Renal pelvis (tissue), 1 donor: ENCODE measurements at regions not wholly inside any gene's neighbourhood (a gene's known extent, or its start where the extent isn't known, plus 50 kb on each side); places are given as distances from the start of the nearest gene placed in this dataset.
"Not testable (repeated sequence)": the region's sequence is repeated elsewhere in the genome, so short reads cannot be mapped to it uniquely, and the experiment has no call there.

Experiments used
- DNase-seq: peaks from one replicate; pipeline ENCODE4 v3.0.0-alpha.2; 2013

DNA sequence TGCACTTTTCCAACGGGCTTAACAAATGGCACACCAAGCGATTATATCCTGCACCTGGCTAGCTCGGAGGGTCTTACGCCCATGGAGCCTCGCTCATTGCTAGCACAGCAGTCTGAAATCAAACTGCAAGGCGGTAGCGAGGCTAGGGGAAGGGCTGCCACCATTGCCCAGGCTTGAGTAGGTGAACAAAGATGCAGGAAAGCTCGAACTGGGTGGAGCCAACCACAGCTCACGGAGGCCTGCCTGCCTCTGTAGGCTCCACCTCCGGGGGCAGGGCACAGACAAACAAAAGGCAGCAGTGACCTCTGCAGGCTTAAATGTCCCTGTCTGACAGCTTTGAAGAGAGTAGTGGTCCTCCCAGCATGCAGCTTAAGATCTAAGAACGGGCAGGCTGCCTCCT, 365.4 kb downstream of the MMUT start:
- DNase-seq, result not testable (repeated sequence)

DNA sequence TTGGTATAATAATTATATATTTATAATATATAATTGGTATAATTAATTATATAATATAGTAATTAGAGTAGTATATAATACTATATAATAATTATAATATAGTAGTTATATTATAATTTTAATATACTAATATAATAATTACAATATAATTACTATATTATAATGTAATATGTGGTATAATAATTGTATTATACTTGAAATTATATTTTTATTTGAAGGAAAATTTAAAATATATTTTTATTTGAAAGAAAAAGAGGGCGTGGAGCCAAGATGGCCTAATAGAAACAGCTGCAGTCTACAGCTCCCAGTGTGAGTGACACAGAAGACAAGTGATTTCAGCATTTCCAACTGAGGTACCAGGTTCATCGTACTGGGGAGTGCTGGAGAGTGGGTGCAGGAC, 365.9 kb downstream of the MMUT start:
- DNase-seq, result no peak

DNA sequence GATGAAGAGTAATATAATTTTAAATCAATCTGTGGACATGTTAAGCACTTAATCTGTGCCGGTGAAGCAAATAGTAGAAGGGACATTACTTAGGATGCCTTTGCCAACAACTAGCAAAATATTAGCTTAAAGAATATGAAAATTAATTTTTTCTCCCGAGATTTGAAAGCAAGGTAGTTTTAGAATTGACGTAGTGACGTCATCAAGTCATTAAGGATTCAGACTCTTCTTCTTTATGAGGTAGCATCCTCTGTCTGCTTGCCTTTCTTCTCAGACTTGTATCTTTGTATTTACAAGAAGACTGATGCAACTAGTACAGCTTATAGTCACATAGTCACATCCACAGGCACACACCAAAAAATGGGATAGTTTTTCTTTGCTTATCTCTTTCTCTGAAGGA, 374.4 kb downstream of the MMUT start:
- no peak for DNase-seq

DNA sequence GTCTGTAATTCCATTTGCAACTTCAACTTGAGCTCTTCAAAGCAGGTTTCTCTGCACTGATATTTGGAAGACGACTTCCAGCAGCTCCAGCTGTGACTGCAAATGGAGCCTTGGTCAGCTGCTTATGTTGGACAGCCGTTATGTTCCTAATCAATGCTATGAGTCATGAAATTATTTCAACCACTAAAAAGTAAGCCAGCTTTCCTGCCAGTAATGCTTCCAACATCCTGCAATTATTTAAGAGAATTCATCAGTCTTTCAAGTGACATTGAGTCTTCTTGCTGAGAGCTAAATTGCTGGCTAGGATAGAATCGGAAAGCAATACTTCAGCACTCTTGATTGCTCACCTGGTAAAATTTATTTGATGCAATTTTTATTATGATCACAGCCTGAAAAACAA, 375.7 kb downstream of the MMUT start:
- DNase-seq, result no peak

DNA sequence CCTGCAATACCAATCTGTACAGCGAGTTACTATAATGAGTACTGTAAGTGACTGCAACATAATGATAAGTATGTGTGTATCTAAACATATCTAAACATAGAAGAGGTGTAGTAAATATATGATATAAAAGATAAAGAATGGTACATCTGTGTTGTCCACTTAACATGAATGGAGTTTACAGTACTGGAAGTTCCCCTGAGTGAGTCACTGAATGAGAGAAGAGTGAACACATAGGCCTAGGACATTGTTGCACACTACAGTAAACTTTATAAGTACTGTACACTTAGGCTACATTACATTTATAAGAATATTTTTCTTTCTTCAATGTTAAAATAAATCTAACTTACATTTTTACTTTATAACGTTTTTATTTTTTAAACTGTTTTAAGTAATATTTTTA, 380.4 kb downstream of the MMUT start:
- no peak for DNase-seq

DNA sequence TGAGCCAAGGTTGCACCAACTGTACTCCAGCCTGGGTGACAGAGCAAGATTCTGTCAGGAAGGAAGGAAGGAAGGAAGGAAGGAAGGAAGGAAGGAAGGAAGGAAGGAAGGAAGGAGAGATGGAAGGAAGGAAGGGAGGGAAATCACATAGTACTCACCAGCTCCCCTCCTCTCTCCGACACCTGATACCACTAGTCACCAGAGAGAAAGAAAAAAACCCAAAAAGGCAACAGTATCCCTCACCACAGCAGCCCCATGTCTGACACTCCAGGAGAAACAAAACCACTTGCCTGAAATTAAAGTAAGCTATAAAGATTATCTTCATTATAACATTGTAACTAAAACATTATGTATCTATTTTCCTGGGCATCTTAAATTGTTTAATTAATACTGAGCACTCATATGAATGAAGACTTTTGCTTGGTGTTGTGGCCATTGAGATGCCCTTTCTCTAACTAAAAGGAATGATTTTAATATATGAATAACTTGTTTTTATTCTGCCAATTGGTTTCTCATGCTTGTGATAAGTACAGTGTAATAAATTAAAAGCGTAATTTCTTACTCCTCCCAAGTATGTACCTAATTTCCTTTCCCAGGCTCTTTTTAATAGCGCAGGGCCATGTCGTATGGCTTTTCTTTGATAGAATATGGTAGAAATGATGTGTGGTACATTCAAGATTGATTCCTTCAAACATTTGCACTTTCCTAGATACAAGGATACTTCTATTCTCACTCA, 390.0 kb downstream of the MMUT start:
- DNase-seq, result no peak

DNA sequence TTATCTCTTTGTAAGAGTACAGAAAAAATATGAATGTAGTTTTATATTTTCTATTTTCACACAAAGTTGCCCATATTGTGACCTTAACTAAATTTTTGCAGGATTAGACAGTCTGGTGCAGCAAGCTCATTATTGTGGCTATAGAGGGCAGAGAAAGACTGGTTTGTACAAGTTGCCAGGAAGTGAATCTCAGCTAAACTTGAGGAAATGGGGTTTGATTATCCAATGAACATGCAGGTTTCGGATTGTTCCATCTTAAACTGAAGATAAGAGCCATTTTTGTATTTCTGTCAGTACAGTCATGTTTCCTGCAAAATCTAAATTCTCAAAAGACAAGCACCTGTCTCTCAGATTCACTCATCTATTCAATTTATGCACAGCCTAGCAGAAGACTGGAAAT, 390.9 kb downstream of the MMUT start:
- DNase-seq, result no peak

DNA sequence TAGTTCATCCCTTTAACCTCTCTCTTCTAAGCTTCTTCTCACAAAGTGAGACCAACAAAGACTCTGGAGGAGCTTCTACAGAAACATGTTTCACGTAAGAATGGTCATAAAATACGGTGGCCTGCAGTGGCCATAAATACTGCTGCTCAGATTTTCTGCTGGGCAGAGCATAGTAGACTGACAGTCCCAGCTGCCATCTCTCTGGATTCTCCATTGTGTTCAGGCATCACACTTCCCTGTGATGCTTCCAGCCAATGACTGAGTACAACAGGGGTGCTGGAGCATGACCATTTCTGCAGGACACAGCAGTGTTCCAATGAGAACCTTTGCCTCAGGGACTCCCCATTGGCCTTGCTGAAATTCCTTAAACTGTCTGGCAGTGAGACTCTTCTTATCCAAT, 392.6 kb downstream of the MMUT start:
- DNase-seq, result no peak

DNA sequence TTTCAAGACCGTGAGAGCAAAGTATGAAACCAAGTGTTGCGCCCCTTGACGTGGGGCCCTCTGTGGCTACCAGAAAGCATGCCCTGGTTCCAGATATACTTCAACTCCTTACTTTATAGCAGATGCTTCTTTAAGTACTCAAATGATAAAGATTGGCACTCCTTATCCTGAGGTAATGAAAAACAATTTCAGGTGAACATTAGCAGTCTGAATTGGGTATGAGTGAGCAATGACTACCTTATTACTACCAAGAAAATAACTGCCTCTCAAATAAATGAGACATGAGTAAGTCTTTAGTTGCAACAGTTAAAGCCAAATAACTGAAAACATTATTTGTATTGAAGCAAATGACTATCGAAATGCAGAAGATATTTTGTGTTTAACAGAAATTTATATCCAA, 408.7 kb downstream of the MMUT start:
- no peak for DNase-seq

DNA sequence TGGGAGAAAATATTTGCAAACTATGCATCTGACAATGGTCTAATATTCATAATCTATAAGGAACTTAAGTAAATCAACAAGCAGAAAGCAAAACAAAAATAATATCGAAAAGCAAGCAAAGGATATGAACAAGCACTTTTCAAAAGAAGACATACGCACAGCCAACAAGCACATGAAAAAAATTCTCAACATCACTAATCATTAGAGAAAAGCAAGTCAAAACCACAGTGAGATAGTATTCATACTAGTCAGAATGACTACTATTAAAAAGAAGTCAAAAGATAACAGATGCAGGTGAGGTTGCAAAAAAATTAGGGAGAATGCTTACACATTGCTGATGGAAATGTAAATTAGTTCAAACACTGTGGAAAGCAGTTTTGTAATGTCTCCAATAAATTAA, 410.2 kb downstream of the MMUT start:
- no peak for DNase-seq

DNA sequence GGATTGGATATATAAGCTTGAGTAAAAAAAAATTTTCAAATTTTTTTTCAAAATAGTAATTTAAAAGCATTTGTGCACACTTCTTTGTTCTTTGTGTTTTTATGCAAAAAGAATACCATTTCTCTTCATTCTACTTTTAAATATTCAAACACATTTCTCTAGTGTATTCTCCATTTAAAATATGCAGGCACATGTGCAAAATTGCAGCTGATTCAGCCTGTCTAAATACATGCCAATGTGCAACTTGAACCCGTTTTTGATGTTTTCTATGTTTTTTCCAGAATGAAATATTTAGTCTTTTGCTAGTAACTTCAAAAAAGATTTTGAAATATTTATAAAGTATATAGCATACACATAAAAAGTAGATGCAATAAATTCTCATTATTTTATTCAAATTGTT, 411.8 kb downstream of the MMUT start:
- DNase-seq, result no peak

DNA sequence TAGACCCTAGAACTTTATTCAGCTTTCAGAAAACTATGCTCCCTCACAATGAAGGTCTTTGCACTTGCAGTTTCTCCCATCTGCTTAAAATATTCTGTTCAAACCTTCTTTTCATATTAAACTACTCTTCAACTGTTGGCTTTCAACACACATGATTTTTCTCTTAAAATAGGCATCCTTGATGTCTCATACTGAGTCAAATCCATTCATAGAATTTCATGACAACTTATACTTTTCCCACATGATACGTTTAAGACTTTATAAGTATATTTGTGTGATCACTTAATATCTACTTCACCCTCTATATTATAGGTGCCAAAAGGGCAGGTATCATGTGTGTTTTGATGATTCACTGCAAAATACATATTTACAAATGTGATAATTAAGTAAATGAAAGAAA, 412.5 kb downstream of the MMUT start:
- DNase-seq, result no peak

DNA sequence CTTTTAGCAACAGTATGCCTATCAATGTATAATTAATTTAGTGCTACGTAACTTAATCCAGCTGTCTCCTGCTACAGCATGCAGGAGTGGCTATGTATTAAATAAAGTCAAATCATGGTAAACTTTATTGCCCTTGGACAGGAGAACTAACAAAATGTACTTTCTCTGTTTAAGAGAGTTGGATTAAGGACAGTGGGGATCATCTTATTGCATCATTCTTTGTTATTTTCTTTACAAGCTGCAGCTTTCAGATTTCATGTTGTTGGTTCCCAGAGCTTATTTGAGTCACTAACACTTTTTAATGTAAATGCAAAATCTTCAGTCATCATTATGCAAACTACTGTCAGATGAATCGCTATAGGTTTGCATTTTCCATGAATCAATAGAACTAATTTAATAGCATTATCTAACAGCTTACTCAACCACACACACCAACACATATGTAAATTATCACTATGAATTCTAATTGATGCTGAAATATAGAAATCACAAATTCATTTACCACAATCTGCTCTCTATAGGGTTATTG, 424.7 kb downstream of the MMUT start:
- no peak for DNase-seq

DNA sequence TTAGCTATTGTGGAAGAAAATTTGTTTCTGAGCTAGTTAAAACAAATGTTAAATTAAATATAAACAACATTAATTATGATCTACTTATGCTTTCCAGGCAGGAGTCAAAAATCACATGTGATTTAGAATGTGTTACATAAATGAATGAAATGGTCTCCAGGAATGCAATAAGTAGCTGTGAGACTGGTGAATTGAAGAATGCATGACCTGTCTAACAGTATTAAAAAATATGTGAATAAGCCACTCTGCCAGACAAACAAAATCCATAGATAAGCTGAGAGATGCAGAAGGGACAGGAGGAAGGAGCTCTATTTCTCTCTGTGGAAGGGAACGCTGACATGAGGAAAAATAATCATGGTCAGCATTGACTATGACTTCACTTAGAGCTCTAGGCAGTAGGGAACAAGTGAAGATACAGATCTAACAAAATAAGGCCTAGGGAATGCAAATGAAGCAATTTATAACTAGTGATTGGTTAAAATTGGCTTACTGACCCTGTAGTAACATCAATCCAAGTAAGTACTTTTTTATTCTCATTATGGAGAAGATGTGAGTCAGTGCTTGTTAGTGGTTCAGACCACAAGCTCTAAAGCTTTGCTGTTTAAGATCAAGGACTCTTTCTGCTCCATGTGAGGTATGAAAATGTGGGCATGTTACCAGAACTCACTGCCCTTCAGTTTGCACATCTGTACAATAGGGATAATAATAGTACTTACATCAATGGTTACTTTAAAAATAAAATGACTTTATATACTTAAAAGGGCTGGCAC, 432.6 kb downstream of the MMUT start:
- DNase-seq, result no peak

DNA sequence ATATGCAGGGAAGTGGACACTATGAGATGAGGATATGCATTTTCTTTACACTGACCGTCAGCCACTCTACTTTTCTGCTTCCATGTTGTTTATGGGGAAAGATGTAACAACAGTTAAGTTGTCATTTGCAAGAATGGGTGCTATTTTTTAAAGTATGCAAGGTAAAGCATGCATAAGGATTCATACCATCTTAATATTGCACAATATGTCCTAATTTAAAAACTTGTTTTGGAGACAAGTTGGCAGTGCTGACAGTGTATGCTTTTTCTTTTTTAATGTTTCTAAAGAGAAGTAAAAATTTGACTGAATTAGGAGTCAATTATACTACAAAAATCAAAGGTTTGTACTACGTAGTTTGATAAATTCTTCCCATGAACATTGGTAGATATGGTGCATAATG, 435.4 kb downstream of the MMUT start:
- DNase-seq, result no peak

DNA sequence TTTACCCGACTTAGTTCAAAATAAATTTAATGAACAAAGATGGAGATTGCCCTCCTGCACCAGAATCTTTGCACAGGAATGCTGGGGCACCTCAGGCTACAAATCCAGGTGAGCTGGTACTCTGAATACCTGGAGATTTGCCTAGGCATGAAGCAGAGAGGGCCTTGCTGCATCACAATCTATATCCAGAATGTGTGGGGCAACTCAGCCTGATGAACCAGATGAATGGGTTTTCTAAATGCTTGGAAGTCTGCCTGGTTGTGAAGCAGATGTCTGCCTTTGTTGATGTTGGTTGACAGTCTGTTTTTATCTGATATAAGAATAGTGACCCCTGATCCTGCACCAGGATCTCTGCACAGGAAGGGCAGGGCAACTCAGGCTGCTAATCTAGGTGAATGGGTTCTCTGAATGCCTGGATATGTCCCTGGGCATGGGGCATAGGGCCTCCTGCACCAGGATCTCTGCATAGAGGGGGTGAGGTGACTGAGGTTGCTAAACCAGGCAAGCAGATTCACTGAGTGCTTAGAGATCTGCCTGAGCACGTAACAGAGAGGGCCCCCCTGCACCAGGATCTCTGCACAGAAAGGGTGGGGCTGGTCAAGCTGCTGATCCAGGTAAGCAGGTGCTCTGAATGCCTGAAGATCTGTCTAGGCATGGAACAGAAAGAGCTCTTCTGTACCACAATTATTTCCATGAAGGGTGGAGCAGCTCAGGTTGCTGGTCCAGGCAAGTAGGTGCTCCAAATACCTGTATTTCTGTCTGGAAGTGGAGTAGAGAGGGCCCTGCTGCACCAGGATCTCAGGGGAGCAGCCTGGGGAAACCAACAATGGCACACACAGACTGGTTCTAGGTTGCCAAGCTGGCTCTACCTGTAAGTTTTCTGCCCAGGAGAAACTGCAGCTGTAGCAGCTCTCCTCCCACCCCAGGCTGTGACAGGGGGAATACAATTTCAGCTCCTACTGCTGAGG, 437.5 kb downstream of the MMUT start:
- DNase-seq, result no peak

DNA sequence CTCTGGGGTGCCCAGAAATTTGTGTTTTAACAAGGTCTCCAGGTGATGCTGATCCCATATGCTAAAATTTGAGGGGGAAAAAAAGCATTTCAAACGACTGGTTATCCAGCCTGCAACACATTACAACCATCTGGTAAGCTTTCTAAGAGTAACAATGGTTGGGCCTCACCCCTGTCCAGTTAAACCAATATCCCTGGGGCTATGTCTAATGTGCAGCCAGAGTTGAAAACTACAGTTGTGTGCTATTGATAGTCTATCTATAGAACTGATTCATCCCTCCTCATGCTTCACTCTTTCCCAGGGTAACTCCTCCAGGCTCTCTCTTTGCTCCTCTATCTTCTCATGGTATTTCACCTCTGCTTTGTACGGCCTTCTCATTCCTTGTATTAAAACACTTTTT, 458.3 kb downstream of the MMUT start:
- DNase-seq, result no peak

DNA sequence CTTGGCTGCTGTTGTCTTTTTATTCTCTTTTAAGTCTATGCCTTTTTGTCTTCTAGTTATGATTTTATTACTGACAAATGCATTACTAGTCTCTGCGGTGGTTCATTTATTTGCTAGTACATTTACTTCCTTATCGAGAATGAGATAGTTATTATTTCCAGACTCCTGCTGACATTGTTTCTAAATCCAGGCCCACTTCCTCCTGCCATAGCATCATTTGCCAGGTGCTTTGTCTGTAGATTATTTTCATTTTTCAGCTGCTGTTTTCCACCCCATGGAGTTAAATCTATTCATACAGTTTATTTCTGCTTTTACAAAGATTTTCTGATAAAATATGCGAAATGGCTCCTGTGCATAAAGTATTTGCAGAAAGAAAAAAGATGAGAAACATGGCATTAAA, 459.7 kb downstream of the MMUT start:
- DNase-seq, result no peak

DNA sequence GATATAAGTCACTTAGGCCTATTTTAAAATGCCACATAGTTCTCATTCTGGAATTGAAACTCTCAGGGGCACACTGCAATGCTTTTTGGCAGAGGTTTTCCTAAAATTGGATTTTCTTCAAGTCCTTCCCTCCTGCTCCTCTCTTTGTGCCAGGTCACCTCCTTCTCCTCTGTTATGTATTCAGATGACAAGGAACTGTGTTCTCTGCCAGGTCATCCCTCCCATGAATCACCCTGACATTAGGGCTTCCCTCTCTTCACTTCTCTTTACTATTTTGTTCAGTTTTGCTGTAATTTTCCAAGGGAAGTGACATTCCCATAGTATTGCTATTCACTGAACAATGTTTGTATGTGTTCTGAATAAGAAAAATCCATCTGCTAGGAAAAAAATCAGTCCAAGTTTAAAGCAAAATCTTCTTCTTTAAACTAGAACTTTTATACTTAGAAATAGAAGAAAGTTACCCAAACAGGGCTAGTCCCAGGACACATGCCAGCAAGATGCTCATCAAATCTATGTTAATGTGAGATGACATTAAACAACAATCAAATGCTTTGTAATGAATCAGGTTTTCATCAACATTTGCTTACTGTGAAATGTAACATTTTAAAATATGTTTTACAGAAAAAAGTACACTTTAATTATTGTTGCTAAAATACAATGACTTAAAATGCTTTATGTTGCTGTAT, 461.1 kb downstream of the MMUT start:
- no peak for DNase-seq

DNA sequence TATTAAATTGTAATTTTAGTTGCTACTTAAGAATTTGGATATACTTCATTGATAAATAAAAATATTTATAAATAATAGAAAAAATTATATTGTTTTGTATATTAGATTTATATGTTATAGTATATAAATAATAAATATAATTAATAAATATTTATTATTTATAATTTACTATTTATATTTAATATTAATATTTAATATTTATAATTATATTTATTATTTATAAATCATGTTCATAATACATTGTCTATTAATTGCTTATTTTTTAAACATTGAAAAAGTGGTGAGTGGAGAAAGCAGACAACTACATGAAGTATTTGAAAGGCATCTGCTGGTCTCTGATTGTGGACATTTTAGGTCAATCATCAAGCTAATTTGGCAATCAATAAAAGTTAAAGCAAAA, 464.5 kb downstream of the MMUT start:
- DNase-seq, result no peak

DNA sequence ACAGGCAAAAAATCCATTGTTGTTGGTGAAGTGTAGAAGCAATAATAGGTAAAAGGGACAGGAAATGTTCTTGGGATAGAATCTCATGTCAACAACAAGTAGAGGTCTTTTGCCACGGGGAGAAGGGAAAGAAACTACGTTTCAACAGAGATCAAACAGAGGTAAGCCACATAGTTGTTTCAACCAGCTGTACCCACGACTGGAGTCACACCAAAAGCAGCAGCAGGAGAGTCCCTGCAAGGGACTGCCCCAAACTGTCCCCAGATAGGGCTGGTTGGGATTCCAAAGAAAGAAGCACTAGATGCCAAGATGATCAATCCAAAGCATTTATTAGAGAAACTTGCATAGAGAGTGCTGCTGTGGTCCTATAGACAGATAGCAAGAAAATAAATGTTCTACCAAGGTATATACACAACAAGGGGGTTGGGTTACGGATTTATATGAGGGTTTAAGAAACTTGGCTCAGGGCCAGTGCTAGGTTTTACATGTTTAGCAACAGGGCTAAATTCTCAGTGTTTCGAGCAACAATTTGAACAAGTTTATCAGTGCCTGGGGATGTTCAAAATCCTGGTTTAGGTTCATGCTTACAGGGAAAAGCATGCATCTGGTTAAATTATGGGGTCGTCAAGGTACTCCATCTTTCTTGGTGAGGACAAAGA, 466.5 kb downstream of the MMUT start:
- DNase-seq, result no peak
